PC-3 (cell line): ENCODE measurements at regions not wholly inside any gene's neighbourhood (a gene's known extent, or its start where the extent isn't known, plus 50 kb on each side); places are given as distances from the start of the nearest gene placed in this dataset.
"Not testable (repeated sequence)": the region's sequence is repeated elsewhere in the genome, so short reads cannot be mapped to it uniquely, and the experiment has no call there.

Source experiments
- ATAC-seq: fragments of 200-7000 bp; cut with Tn5 transposase; 2 replicates; pipeline ENCODE4 v1.9.1; 2020; ENCODE audit warnings: mild to moderate bottlenecking, moderate library complexity
- BruUV-seq: library from RNA; stranded (reverse); fragments of 400-500 nt; replicated peaks from 2 replicates; lab custom pipeline; 2021; lab: Mats Ljungman, UMichigan
- CTCF ChIA-PET: fragments of 300-600 bp; sonication (Branson Sonifier 250); formaldehyde crosslinking; loops from one replicate; lab custom pipeline; 2022; ENCODE audit warnings: antibody characterized with exemption; lab: Charles Lee
- POLR2A ChIA-PET: fragments of 300-600 bp; sonication (Branson Sonifier 250); formaldehyde crosslinking; loops from one replicate; lab custom pipeline; 2022; ENCODE audit warnings: antibody characterized with exemption; ENCODE audit not compliant: unreplicated experiment; lab: Charles Lee
- DNase-seq: peaks from one replicate; pipeline ENCODE4 v3.0.0-alpha.2; 2015
- H2AFZ ChIP-seq: fragments of 300-600 bp; sonication (generic); 2 replicates; pipeline ENCODE4 v1.6.0; 2016; ENCODE audit warnings: antibody characterized with exemption, low read length
- H3F3A ChIP-seq: fragments of 300-600 bp; sonication (generic); one replicate; pipeline ENCODE4 v1.6.0; 2017; ENCODE audit warnings: antibody characterized with exemption, low read length, control low read depth, mild to moderate bottlenecking; ENCODE audit not compliant: unreplicated experiment
- H3K27ac ChIP-seq: fragments of 300-600 bp; sonication (generic); 2 replicates; pipeline ENCODE4 v1.5.1; 2016; ENCODE audit warnings: mild to moderate bottlenecking, low read length
- H3K27me3 ChIP-seq: fragments of 300-600 bp; sonication (generic); 2 replicates; pipeline ENCODE4 v1.6.1; 2016; ENCODE audit warnings: low read length, mixed read lengths
- H3K36me3 ChIP-seq: fragments of 300-600 bp; sonication (generic); 2 replicates; pipeline ENCODE4 v1.6.1; 2016; ENCODE audit warnings: low read depth, mixed run types, low read length, mixed read lengths
- H3K4me1 ChIP-seq: fragments of 300-600 bp; sonication (generic); 2 replicates; pipeline ENCODE4 v1.5.1; 2016; ENCODE audit warnings: low read length; ENCODE audit not compliant: insufficient read depth
- H3K4me2 ChIP-seq: fragments of 300-600 bp; sonication (generic); 2 replicates; pipeline ENCODE4 v1.6.0; 2016; ENCODE audit warnings: low read length
- H3K4me3 ChIP-seq: fragments of 300-600 bp; sonication (generic); 2 replicates; pipeline ENCODE4 v1.5.1; 2016; ENCODE audit warnings: mild to moderate bottlenecking, low read length, mixed read lengths
- H3K79me2 ChIP-seq: fragments of 300-600 bp; sonication (generic); 2 replicates; pipeline ENCODE4 v1.6.1; 2017; ENCODE audit warnings: low read length, mixed read lengths
- H3K9ac ChIP-seq: fragments of 300-600 bp; sonication (generic); 2 replicates; pipeline ENCODE4 v1.6.0; 2016; ENCODE audit warnings: mild to moderate bottlenecking, low read length
- H3K9me2 ChIP-seq: fragments of 300-600 bp; sonication (generic); replicated peaks from 2 replicates; pipeline ENCODE4 v1.6.1; 2016; ENCODE audit warnings: mixed run types, low read length, mixed read lengths
- H3K9me3 ChIP-seq: fragments of 300-600 bp; sonication (generic); 2 replicates; pipeline ENCODE4 v1.6.1; 2016; ENCODE audit warnings: low read length, mixed read lengths
- H4K20me1 ChIP-seq: fragments of 300-600 bp; sonication (generic); 2 replicates; pipeline ENCODE4 v1.6.1; 2016; ENCODE audit warnings: low read length, mixed read lengths
- CTCF ChIP-seq: fragments of 300-600 bp; sonication (generic); conservative IDR thresholded peaks from 2 replicates; pipeline ENCODE4 v1.5.1; 2017; ENCODE audit warnings: antibody characterized with exemption, low read depth, mild to moderate bottlenecking, low read length
- EZH2 ChIP-seq: fragments of 300-600 bp; sonication (generic); IDR thresholded peaks from one replicate; pipeline ENCODE4 v1.6.1; 2017; ENCODE audit warnings: antibody characterized with exemption, mild to moderate bottlenecking, low read length; ENCODE audit not compliant: unreplicated experiment
- EZH2phosphoT487 ChIP-seq: fragments of 300-600 bp; sonication (generic); IDR thresholded peaks from 2 replicates; pipeline ENCODE4 v1.6.1; 2018; ENCODE audit warnings: mild to moderate bottlenecking, antibody characterized with exemption, low read length, borderline replicate concordance
- intact Hi-C: fragments of 100-400 bp; cut with micrococcal nuclease; formaldehyde crosslinking; loops from 2 replicates; pipeline ENCODE4 v1.9.0; 2023

GRCh38 chr6:76495909-76496308 lies 423.4 kb upstream of the IMPG1 start:
- no peaks in the 10 kb centered on the region for H3K9me2 ChIP-seq
- BruUV-seq, result no TSS peak
- no peaks in the 10 kb centered on the region for H3K79me2 ChIP-seq
- H3K9me3 ChIP-seq, result peaks cover 3% of the 10 kb centered on the region; the same call in 1 of the 2 replicates
- no peaks in the 10 kb centered on the region for H3K36me3 ChIP-seq
- no peak overlapping the region for H3K27ac ChIP-seq
- no peaks in the 10 kb centered on the region for H4K20me1 ChIP-seq
- no peak overlapping the region for H3K4me2 ChIP-seq
- H3K4me3 ChIP-seq, result no peak overlapping the region
- H3K9ac ChIP-seq, result no peak overlapping the region
- no peaks in the 10 kb centered on the region for H3K27me3 ChIP-seq
- no peak for TF ChIP-seq EZH2
- no peak for TF ChIP-seq CTCF
- TF ChIP-seq EZH2phosphoT487, result no peak
- no peak overlapping the region for H2AFZ ChIP-seq
- intact Hi-C loops, result no loop called here
- H3K4me1 ChIP-seq, result no peaks in the 10 kb centered on the region
- ChIA-PET POLR2A (no interaction called here), CTCF (no interaction called here)
- H3F3A ChIP-seq, result no peaks in the 10 kb centered on the region
- DNase-seq, result no peak
- no peak for ATAC-seq

GRCh38 chr6:76491376-76491775 lies 418.9 kb upstream of the IMPG1 start:
- H3K9me2 ChIP-seq, H3K79me2 ChIP-seq, H3K4me1 ChIP-seq, H3K4me2 ChIP-seq, H3K4me3 ChIP-seq, H3K9ac ChIP-seq, CTCF ChIA-PET, H3K27me3 ChIP-seq, BruUV-seq, H3K9me3 ChIP-seq, H2AFZ ChIP-seq, H4K20me1 ChIP-seq, H3K36me3 ChIP-seq, H3K27ac ChIP-seq, intact Hi-C loops, ATAC-seq, DNase-seq, POLR2A ChIA-PET, H3F3A ChIP-seq: not testable (repeated sequence)

GRCh38 chr6:76490456-76490855 lies 418.0 kb upstream of the IMPG1 start:
- no peak overlapping the region for H3K9ac ChIP-seq
- no peak overlapping the region for H2AFZ ChIP-seq
- no peaks in the 10 kb centered on the region for H3K9me3 ChIP-seq
- H3K27ac ChIP-seq, result no peak overlapping the region
- no peaks in the 10 kb centered on the region for H3F3A ChIP-seq
- TF ChIP-seq EZH2phosphoT487 (no peak), EZH2 (no peak), CTCF (no peak)
- H4K20me1 ChIP-seq, result no peaks in the 10 kb centered on the region
- intact Hi-C loops, result no loop called here
- H3K27me3 ChIP-seq, result no peaks in the 10 kb centered on the region
- H3K36me3 ChIP-seq, result no peaks in the 10 kb centered on the region
- ChIA-PET POLR2A (no interaction called here), CTCF (no interaction called here)
- ATAC-seq (no peak), DNase-seq (no peak)
- H3K4me1 ChIP-seq, result no peaks in the 10 kb centered on the region
- BruUV-seq, result no TSS peak
- no peak overlapping the region for H3K4me2 ChIP-seq
- H3K79me2 ChIP-seq, result no peaks in the 10 kb centered on the region
- no peak overlapping the region for H3K4me3 ChIP-seq
- H3K9me2 ChIP-seq, result no peaks in the 10 kb centered on the region
